ENCODE measurements at regions not wholly inside any gene's neighbourhood (a gene's known extent, or its start where the extent isn't known, plus 50 kb on each side); places are given as distances from the start of the nearest gene placed in this dataset.

DNA sequence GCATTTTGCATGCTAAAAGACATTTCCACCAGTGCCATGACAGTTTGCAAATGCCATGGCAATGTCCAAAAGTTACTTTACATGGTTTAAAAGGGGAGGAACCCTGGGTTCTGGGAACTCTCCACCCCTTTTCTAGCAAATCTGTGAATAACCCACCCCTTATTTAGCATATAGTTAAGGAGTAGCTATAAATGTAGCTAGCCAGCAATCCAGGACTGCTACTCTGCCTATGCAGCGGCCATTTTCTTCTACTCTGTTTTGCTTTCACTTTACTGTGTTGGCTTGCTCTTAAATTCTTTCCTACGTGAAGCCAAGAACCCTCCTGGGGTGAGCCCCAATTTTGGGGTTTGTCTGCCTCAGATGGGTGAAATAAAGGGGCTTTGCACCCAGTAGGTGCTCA is 141.0 kb downstream of the PTPN11 start:
- DNase-seq = no peak
- Histone ChIP-seq H3K4me1 (no peaks in the 10 kb centered on the region), H3K9me3 (no peaks in the 10 kb centered on the region), H3K4me3 (no peak overlapping the region), H3K27me3 (no peaks in the 10 kb centered on the region), H3K36me3 (ENCODE audit: low read depth, missing control alignments) (no peaks in the 10 kb centered on the region), H3K27ac (no peak overlapping the region)
- intact Hi-C loops (cut with DNase I; ENCODE audit: low total_unique reads) = no loop called here
- WGBS, 2 donors = 70 to 79% methylated on average over 2 of the region's 2 CpGs
- TF ChIP-seq, protein P1, sequence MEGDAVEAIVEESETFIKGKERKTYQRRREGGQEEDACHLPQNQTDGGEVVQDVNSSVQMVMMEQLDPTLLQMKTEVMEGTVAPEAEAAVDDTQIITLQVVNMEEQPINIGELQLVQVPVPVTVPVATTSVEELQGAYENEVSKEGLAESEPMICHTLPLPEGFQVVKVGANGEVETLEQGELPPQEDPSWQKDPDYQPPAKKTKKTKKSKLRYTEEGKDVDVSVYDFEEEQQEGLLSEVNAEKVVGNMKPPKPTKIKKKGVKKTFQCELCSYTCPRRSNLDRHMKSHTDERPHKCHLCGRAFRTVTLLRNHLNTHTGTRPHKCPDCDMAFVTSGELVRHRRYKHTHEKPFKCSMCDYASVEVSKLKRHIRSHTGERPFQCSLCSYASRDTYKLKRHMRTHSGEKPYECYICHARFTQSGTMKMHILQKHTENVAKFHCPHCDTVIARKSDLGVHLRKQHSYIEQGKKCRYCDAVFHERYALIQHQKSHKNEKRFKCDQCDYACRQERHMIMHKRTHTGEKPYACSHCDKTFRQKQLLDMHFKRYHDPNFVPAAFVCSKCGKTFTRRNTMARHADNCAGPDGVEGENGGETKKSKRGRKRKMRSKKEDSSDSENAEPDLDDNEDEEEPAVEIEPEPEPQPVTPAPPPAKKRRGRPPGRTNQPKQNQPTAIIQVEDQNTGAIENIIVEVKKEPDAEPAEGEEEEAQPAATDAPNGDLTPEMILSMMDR (IDR thresholded peaks at IDR 0.05) = no peak
- TF ChIP-seq POLR2A (IDR thresholded peaks at IDR 0.05) = no peak

DNA sequence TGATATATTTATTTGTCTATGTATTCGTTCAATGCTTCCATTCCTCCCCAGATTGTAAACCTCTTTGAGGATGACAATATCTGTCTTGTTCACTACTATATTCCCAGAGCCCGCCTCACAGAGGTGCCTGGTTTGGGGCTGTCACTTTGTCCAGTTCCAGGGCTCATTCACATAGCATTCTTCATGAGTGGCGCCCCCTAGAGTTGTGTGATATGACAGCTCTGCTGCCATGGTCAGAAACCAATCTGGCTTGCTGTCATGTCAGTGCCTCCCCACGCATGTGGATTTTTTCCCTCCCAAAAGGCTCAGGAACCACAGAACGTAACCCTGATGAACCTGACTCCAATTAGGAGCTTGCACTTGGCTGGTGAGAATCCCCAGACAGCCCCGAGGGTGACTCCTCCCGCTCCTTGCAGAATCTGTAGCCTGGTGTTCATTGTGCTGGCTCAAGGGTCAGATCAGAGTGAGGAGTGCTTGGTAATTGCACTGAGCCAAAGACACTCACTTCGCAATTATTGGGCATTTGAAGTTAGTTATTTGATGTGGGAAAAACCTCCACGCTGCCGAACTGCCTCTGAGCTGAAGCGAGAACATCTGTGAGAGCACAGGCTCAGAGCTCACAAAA is 145.5 kb downstream of the PTPN11 start:
- Histone ChIP-seq H3K4me1 (no peaks in the 10 kb centered on the region), H3K4me3 (no peak overlapping the region), H3K9me3 (no peaks in the 10 kb centered on the region), H3K36me3 (ENCODE audit: low read depth, missing control alignments) (no peaks in the 10 kb centered on the region), H3K27me3 (no peaks in the 10 kb centered on the region), H3K27ac (no peak overlapping the region)
- DNase-seq = no peak
- intact Hi-C loops (cut with DNase I; ENCODE audit: low total_unique reads) = no loop called here
- TF ChIP-seq, protein P1 (IDR thresholded peaks at IDR 0.05) = no peak
- WGBS, 2 donors = 68 to 83% methylated on average over 10 to 11 of the region's 11 CpGs

DNA sequence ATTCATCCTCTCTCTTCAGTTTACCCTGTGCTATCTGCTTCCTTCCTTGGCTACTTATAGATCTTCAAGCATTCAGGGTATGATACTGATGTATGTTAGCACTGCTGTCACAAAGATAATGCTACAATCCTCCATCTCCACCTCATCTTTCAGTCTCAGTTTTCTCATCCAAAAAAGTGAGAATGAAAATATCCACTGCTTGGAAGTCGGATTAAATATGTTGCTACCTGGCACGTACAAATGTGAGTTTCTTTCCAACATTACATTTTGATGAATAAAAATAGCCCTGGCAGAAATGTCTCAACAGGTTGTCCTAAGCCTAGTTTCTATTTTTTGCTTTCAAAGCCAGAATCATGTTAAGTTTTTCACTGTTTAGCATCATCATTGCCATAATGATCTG is 149.9 kb downstream of the PTPN11 start:
- Histone ChIP-seq H3K4me1 (no peaks in the 10 kb centered on the region), H3K4me3 (no peak overlapping the region), H3K27ac (no peak overlapping the region), H3K27me3 (no peaks in the 10 kb centered on the region), H3K36me3 (ENCODE audit: low read depth, missing control alignments) (no peaks in the 10 kb centered on the region), H3K9me3 (no peaks in the 10 kb centered on the region)
- no peak for DNase-seq
- intact Hi-C loops (cut with DNase I; ENCODE audit: low total_unique reads) = no loop called here
- TF ChIP-seq, protein P1 (IDR thresholded peaks at IDR 0.05) = no peak
- TF ChIP-seq POLR2A (IDR thresholded peaks at IDR 0.05) = no peak
- WGBS, 2 donors = 90 to 91% methylated on average over 2 of the region's 2 CpGs

DNA sequence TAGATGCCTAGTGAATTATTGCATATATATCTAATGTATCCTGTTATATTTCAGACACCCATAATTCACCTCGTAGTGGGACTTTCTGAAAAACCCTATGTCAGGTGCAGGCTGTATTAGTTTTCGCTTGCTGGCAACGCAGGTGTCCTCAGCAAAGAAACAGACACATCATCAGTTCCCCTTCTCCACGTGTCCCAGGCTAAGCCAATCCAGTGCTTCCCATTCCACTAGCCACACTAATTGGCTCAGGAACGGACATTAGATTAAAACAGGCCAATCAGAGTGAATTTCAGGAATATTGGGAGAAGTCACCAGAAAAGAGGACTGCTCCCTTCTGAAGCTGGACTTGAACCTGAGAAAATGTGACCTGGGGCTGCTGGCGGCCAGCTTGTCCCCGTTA is 151.3 kb downstream of the PTPN11 start:
- intact Hi-C loops (cut with DNase I; ENCODE audit: low total_unique reads) = no loop called here

DNA sequence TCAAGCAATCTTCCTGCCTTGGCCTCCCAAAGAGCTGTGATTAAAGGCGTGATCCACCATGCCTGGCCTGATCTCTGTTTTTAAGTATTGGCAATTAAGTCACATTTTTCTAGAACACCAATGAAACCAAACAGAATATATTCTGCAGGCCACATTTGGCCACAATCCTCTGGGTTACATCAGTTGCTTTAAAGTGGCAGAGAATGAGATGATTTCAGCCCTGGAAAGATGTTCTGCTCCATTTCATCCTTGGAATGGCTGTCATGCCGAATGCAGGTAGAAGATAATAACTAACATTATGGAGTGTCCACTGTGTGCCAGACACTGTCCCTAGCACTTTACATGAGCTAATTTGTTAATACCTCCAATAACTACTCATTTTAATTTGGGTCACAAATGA is 154.4 kb downstream of the PTPN11 start:
- no peak overlapping the region for H3K4me3 ChIP-seq
- no peaks in the 10 kb centered on the region for H3K27me3 ChIP-seq
- H3K27ac ChIP-seq = no peak overlapping the region
- TF ChIP-seq, protein P1 (IDR thresholded peaks at IDR 0.05) = no peak
- TF ChIP-seq POLR2A (IDR thresholded peaks at IDR 0.05) = no peak
- H3K9me3 ChIP-seq = no peaks in the 10 kb centered on the region
- intact Hi-C loops (cut with DNase I; ENCODE audit: low total_unique reads) = no loop called here
- no peaks in the 10 kb centered on the region for H3K36me3 ChIP-seq (ENCODE audit: low read depth, missing control alignments)
- DNase-seq = no peak
- H3K4me1 ChIP-seq = peaks cover 3% of the 10 kb centered on the region
- 78 to 82% methylated on average over 2 of the region's 2 CpGs for WGBS, 2 donors

More for the DNA sequence above, 151.3 kb downstream of the PTPN11 start:
- Histone ChIP-seq H3K4me1 (peaks cover 2% of the 10 kb centered on the region), H3K4me3 (no peak overlapping the region), H3K36me3 (ENCODE audit: low read depth, missing control alignments) (no peaks in the 10 kb centered on the region), H3K9me3 (no peaks in the 10 kb centered on the region), H3K27ac (no peak overlapping the region), H3K27me3 (no peaks in the 10 kb centered on the region)
- no peak for DNase-seq
- WGBS, 2 donors = 68 to 76% methylated on average over 7 of the region's 7 CpGs
- TF ChIP-seq, protein P1 (IDR thresholded peaks at IDR 0.05) = no peak
- TF ChIP-seq POLR2A (IDR thresholded peaks at IDR 0.05) = no peak
